HG03175 (cell line): ENCODE measurements at regions not wholly inside any gene's neighbourhood (a gene's known extent, or its start where the extent isn't known, plus 50 kb on each side); places are given as distances from the start of the nearest gene placed in this dataset.
A peak's percentile ranks its signal among the peaks of the same experiment; 100 is the strongest.
"Not testable (repeated sequence)": the region's sequence is repeated elsewhere in the genome, so short reads cannot be mapped to it uniquely, and the experiment has no call there.

Experiments
- ATAC-seq: cut with Tn5 transposase; IDR thresholded peaks from one replicate; pipeline ENCODE4 v1.9.1; 2021; ENCODE audit warnings: mild to moderate bottlenecking, moderate library complexity; ENCODE audit not compliant: unreplicated experiment

DNA sequence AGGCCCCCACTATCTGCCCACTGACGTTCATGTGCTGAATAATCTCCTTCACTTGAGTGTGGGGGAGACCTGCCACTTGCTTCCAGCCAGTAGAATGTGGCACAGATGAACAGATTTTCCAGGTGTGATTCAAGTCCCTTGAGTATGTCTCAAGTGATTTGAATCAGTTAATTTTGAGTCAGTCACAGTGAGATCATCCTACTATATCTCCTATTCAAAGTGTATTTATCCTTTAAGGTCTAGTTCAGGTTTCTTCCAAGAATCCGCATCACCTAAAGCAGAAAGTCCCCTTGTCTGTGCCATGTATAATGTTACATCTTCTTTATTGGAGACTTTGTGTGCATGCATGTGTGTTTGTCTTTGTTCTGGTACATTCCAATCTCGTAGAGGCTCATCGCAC, 208.3 kb upstream of the DAB2 start:
- no peak for ATAC-seq

DNA sequence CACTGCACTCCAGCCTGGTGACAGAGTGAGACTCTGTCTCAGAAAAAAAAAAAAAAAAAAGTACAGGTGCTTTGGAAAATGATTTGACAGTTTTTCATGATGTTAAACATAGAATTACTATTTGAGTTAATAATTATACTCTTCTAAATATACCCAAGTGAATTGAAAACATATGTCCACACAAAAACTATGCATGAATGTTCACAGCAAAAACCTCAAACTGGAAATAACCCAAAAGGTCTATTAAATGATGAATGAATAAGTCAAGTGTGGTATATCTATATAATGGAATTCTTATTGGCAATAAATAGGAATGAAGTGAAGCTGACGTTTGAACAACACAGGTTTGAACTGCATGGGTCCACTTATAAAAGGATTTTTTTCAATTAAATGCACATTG, 207.2 kb upstream of the DAB2 start:
- ATAC-seq, result no peak

GRCh38 chr5:39629946-39630345, 205.2 kb upstream of the DAB2 start:
- ATAC-seq, result no peak

DNA sequence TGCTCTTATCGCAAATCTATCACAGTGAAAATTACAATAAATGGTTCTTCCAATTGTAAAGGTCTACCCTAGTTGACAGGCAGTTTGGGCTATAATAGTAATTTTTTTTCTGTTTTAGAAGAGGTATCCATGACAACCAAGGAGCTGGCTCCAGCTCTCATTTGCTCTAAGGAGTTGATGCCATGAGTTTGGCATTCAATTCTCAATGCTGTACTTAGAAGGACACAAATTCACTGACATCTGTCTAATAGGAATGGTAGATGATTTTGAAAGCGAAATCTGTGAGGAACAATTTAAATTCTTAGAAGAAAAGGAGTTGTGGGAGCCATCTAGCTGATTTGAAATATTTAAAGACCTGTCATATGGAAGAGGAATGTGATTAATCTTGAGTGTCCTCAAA, 203.6 kb upstream of the DAB2 start:
- ATAC-seq, result no peak

DNA sequence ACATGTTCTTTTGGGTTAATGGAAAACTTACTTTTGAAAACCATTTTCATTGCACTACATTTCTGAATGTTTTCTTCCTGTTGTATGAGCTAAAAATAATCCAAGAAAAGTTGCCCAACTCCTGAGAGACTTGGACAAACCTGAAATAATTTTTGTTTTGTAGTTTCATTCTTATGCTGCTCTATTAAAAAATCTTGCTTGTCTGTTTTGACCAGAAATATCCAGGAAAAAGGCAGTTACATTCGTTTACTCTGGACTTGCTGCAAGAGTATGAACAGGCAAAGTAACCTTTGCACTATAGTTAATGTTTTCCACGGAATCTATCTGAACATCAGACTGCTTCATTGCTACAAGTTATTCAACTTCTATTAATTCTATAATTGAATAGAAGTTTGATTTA, 200.1 kb upstream of the DAB2 start:
- ATAC-seq, result no peak

DNA sequence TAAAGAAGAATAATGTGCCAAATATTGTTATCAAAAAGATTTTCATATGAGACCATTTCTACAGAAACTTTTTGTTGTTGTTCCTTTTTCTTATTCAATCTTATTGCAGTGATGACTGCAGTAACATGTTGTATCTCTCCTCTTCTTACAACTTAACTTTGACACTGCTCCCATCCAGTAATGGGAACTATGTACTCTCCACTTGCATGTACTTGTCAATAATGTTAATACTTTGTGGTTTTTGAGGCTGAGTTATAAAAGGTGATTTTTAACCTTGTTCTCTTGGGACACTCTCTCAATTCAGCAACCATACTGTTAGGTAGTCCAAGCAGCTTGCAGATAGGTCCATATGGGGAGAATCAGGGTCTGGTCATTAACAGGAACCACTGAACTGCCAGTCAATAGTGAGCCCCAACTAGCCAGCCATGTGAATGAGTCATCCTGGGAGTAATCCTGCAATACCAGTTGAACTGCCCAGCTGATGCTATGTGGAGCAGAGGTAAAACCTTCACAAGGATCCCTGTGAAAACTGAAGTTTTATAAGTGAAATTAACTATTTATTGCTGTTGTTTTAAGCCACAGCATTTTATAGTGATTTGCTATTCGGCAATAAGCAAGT, 199.6 kb upstream of the DAB2 start:
- ATAC-seq, result peak; percentile 85

- no peak for ATAC-seq
These were observed 198.6 kb upstream of the DAB2 start for GRCh38 chr5:39623291-39623865.

DNA sequence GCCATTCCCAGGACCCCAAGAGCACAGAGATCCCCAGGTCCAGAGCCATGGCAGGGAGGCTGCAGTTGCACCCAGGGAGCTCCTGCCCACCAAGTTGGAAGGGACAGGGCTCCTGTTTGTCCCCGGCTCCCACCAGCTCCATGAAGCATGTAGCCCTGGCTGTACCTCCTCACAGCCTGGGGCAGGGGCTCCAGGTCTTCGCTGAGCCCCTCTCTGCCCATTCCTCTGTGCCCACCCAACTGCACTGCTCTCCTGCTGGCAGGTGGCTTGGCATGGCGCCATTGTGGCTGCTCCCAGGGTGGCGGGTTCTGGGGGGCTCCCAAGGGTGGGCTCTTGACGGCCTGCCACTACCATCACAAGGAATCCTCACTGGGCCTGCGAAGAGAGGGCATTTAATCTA, 197.5 kb upstream of the DAB2 start:
- ATAC-seq, result no peak

DNA sequence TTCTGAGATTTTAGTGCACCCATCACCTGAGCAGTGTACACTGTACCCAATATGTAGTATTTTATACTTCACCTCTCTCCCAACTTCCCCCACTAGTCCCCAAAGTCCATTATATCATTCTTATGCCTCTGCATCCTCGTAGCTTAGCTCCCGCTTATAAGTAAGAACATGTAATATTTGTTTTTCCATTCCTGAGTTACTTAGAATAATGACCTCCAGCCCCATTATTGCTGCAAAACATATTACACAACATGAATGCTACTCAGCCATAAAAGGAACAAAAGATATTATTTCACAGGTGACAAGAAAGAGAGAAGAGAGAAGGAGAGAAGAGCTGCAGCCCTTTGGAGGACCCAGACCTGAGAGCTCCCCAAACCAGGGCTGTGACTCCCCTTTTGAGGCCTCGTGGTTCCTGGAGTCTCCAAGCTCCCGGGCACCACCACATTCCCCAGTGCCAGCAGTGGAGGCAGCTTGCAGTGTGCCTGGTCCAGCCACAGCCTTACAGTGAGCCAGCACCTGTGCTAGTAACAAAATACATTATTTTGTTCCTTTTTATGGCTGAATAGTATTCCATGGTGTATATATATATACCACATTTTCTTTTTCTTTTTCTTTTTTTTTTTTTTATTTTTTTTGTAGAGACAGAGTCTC, 194.5 kb upstream of the DAB2 start:
- ATAC-seq, result no peak

- no peak for ATAC-seq
These were observed 193.6 kb upstream of the DAB2 start for GRCh38 chr5:39618391-39618790.

- ATAC-seq, result no peak
These were observed 191.4 kb upstream of the DAB2 start for GRCh38 chr5:39616131-39616530.

- not testable (repeated sequence) for ATAC-seq
These were observed 186.3 kb upstream of the DAB2 start for GRCh38 chr5:39611076-39611475.

GRCh38 chr5:39608024-39608423, 183.2 kb upstream of the DAB2 start:
- no peak for ATAC-seq

GRCh38 chr5:39606591-39606990, 181.8 kb upstream of the DAB2 start:
- no peak for ATAC-seq

DNA sequence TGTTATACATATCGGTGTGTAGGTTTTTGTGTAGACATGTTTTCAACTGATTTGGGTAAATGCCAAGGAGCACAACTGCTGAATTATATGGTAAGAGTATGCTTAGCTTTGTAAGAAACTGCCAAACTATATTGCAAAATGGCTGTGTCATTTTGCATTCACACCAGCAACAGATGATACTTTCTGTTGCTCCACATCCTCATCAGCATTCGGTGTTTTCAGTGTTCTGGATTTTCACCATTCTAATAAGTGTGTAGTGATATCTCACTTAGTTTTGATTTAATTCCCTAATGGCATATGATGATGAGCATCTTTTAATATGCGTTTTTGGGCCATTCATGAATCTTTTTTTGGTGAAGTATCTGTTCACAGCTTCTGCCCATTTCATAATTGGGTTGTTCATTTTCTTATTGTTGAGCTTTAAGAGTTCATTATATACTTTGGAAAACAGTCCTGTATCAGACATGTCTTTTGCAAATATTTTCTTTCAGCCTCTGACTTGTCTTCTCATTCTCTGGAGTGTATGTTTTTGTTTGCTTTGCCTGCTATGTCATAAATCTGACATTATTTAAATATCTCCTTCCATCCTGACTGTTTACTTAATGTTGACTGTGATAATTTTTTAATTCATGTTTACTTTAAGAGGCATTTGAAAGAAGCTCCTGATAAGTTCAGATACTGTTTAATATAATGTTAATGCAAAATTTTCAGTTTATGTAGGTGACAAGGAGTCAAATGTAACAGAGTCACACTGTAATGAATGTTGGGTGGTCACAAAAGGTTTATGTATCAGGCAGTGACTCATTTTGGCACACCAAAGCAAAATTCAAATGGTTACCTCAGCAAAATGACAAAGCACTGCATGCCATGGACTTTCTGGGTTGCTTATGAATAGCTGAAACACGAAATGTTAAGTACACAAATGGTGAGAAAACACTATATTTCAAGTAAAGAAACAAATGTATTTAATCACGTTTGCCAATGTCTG, 181.1 kb upstream of the DAB2 start:
- ATAC-seq, result no peak

- no peak for ATAC-seq
These were observed 180.4 kb upstream of the DAB2 start for GRCh38 chr5:39605145-39605544.

- ATAC-seq, result no peak
These were observed 179.7 kb upstream of the DAB2 start for GRCh38 chr5:39604491-39604890.

- no peak for ATAC-seq
These were observed 175.1 kb upstream of the DAB2 start for GRCh38 chr5:39599721-39600431.

- no peak for ATAC-seq
These were observed 174.0 kb upstream of the DAB2 start for GRCh38 chr5:39598661-39599248.

DNA sequence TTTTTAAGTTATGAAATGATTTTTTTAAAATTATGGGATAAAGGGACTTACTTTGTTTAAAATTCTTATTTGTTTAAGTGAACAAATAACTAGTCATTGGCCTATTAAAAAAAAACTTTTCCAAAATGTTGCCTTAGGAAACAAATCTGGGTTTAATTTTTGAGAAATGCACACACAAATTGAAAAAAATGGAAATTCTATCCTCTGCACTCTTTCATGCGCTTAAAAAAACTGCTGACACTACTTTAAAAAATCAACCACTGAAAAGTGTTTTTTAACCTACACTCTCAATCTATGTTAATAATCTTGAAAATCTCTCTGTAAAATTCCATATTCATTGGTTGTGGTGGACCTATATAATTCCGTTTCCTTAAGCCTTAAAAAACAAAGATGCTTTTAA, 163.4 kb upstream of the DAB2 start:
- ATAC-seq, result no peak
